ENCODE measurements at regions not wholly inside any gene's neighbourhood (a gene's known extent, or its start where the extent isn't known, plus 50 kb on each side); places are given as distances from the start of the nearest gene placed in this dataset.

DNA sequence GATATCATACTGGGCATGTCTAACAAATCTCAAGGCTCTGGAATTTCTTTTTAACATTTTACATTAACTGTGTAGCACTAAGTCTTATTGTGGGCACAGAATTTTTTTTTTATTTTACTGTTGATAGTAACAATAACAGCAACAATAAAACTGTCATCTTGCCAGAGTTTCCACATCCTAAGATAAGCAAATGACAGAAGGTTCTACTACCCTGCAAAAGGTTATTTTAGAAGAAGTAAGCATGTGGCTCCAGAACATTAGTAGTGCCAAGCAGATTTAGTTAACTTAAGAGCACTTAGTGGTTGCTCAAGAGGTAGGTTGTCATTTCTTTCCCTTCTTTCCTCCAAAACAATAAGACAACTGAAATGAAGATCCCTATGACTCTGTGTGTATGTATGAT, 743.0 kb upstream of the CBLB start:
- TF ChIP-seq, protein P1, sequence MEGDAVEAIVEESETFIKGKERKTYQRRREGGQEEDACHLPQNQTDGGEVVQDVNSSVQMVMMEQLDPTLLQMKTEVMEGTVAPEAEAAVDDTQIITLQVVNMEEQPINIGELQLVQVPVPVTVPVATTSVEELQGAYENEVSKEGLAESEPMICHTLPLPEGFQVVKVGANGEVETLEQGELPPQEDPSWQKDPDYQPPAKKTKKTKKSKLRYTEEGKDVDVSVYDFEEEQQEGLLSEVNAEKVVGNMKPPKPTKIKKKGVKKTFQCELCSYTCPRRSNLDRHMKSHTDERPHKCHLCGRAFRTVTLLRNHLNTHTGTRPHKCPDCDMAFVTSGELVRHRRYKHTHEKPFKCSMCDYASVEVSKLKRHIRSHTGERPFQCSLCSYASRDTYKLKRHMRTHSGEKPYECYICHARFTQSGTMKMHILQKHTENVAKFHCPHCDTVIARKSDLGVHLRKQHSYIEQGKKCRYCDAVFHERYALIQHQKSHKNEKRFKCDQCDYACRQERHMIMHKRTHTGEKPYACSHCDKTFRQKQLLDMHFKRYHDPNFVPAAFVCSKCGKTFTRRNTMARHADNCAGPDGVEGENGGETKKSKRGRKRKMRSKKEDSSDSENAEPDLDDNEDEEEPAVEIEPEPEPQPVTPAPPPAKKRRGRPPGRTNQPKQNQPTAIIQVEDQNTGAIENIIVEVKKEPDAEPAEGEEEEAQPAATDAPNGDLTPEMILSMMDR (IDR thresholded peaks at IDR 0.05) = no peak
- TF ChIP-seq POLR2A (IDR thresholded peaks at IDR 0.05) = no peak
- TF ChIP-seq EP300 (IDR thresholded peaks at IDR 0.05; ENCODE audit: low read depth) = no peak

Data from transverse colon (tissue), 3 donors.